Neutrophil (primary cell): ENCODE measurements at regions not wholly inside any gene's neighbourhood (a gene's known extent, or its start where the extent isn't known, plus 50 kb on each side); places are given as distances from the start of the nearest gene placed in this dataset.

Source experiments
- H3K27ac ChIP-seq: fragments of 200-600 bp; sonication (generic); 2 replicates; pipeline ENCODE4 v1.5.1; 2016; ENCODE audit warnings: mild to moderate bottlenecking, moderate library complexity
- H3K27me3 ChIP-seq: fragments of 200-600 bp; sonication (generic); 2 replicates; pipeline ENCODE4 v1.6.0; 2016; ENCODE audit warnings: mild to moderate bottlenecking
- H3K36me3 ChIP-seq: fragments of 200-600 bp; sonication (generic); 2 replicates; pipeline ENCODE4 v1.5.1; 2017
- H3K4me1 ChIP-seq, 2 experiments: fragments of 200-600 bp in 1 of 2; sonication (generic) in 1 of 2; 1 replicate in 1 of 2; 2 replicates in 1 of 2; pipeline versions ENCODE4 v1.5.1 to v1.6.1; 2013 to 2016; ENCODE audit warnings: low read depth in 1 of 2, low read length in 1 of 2, mild to moderate bottlenecking in 1 of 2, moderate library complexity in 1 of 2; ENCODE audit not compliant: control insufficient read depth in 1 of 2, insufficient read depth in 1 of 2
- H3K4me3 ChIP-seq, 2 experiments: fragments of 200-600 bp in 1 of 2; sonication (generic) in 1 of 2; 1 replicate in 1 of 2; 2 replicates in 1 of 2; pipeline ENCODE4 v1.5.1; 2013 to 2016; ENCODE audit warnings: low read depth in 1 of 2, low read length in 1 of 2, mild to moderate bottlenecking in 1 of 2, moderate library complexity in 1 of 2
- H3K9me3 ChIP-seq: fragments of 200-600 bp; sonication (generic); 2 replicates; pipeline ENCODE4 v1.5.1; 2016
- TF ChIP-seq, protein P1 (sequence below): fragments of 200-600 bp; sonication (generic); IDR thresholded peaks from 2 replicates; pipeline ENCODE4 v1.5.1; 2016; ENCODE audit warnings: antibody characterized with exemption

DNA sequence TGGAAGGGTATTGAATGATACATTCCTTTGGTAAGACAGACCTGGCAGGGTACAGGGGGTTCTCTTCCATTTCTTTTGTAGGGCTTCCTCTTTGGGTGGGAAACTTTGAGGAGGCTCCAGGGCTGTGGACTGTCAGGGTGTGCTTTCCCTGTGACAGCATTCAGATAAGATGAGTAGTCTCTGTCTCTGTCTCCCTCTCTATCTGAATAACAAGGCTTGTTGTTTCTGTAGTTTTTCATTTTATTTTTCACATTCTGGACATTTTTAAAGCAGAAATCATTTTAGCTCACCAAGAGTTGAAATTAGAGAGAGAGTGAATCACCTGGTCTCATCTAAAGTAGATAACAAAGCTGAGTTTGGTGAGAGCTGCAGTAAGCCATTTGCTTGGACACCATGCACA lies 100.8 kb upstream of the TPM1 start:
- no peaks in the 10 kb centered on the region for H3K36me3 ChIP-seq
- H3K9me3 ChIP-seq = no peaks in the 10 kb centered on the region
- TF ChIP-seq, protein P1, sequence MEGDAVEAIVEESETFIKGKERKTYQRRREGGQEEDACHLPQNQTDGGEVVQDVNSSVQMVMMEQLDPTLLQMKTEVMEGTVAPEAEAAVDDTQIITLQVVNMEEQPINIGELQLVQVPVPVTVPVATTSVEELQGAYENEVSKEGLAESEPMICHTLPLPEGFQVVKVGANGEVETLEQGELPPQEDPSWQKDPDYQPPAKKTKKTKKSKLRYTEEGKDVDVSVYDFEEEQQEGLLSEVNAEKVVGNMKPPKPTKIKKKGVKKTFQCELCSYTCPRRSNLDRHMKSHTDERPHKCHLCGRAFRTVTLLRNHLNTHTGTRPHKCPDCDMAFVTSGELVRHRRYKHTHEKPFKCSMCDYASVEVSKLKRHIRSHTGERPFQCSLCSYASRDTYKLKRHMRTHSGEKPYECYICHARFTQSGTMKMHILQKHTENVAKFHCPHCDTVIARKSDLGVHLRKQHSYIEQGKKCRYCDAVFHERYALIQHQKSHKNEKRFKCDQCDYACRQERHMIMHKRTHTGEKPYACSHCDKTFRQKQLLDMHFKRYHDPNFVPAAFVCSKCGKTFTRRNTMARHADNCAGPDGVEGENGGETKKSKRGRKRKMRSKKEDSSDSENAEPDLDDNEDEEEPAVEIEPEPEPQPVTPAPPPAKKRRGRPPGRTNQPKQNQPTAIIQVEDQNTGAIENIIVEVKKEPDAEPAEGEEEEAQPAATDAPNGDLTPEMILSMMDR = no peak
- no peak overlapping the region for H3K4me3 ChIP-seq
- peaks cover 17% of the 10 kb centered on the region for H3K27me3 ChIP-seq
- peaks cover 6 to 9% of the 10 kb centered on the region in 2 experiments for H3K4me1 ChIP-seq
- no peak overlapping the region for H3K27ac ChIP-seq

DNA sequence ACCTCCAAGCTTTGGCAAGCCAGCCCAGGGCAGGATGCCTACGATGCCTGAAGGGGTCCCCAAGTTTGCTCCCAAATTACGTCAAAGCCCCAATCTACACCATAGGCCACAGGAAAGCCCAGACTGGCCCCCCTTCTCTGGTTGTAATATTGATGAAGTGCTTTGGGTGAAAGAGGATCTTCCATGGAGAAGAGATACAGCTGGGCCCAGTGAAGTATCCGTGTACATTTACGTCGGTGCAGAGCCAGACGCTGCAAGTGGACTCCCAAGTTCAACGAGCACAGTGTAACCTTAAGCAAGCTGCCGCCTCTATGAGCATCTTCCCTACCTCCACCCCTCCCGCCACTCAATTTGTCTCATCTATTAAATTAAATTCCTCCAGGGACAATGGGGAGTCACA lies 100.1 kb upstream of the TPM1 start:
- Histone ChIP-seq H3K4me1 (peaks cover 6 to 9% of the 10 kb centered on the region in 2 experiments), H3K4me3 (no peak overlapping the region), H3K9me3 (no peaks in the 10 kb centered on the region), H3K27me3 (peaks cover 24% of the 10 kb centered on the region), H3K36me3 (no peaks in the 10 kb centered on the region), H3K27ac (no peak overlapping the region)
- TF ChIP-seq, protein P1 = no peak

DNA sequence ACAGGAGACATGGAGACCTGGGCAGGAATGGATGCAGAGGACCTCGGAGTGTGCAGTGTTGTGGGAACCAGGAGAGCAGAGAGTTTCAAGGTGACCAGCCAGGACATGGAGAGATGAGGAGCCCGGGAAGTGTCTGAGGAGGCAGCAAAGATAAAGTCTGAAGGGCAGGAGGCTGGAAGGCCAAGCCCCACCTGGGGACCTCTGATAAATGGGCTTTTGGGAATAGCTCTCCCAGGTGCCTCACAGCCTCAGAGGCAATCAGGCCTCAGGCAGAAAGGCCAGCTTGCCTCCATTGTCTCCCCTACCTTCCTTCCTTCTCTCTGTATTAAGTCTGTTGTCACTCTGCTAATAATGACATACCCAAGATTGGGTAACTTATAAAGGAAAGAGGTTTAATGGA lies 97.5 kb upstream of the TPM1 start:
- peaks cover 6 to 9% of the 10 kb centered on the region in 2 experiments for H3K4me1 ChIP-seq
- H3K36me3 ChIP-seq = no peaks in the 10 kb centered on the region
- H3K9me3 ChIP-seq = no peaks in the 10 kb centered on the region
- H3K27me3 ChIP-seq = peaks cover 51% of the 10 kb centered on the region
- H3K4me3 ChIP-seq = no peak overlapping the region
- TF ChIP-seq, protein P1 = no peak
- no peak overlapping the region for H3K27ac ChIP-seq

DNA sequence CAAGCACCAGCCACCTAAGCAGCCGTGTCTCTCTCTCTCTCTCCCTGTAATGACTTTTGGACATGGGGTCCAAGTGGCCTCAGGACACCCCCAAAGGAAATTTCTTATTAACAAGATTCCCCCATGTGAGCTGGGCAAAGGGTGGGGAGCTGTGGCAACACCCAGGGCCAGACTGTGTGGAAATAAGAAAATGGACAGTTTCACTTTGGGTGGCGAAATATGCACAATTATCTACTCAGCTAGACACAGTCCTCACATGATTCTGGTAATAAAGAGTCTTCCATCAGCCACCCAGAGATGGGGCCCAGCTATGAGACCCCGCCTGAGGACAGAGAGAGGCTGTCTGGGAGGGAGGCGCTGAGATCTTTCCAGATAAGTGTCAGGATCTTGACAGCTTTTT lies 96.8 kb upstream of the TPM1 start:
- Histone ChIP-seq H3K27ac (no peak overlapping the region), H3K36me3 (no peaks in the 10 kb centered on the region), H3K27me3 (peaks cover 58% of the 10 kb centered on the region), H3K9me3 (no peaks in the 10 kb centered on the region), H3K4me3 (no peak overlapping the region), H3K4me1 (peaks cover 6 to 9% of the 10 kb centered on the region in 2 experiments)
- TF ChIP-seq, protein P1 = no peak

DNA sequence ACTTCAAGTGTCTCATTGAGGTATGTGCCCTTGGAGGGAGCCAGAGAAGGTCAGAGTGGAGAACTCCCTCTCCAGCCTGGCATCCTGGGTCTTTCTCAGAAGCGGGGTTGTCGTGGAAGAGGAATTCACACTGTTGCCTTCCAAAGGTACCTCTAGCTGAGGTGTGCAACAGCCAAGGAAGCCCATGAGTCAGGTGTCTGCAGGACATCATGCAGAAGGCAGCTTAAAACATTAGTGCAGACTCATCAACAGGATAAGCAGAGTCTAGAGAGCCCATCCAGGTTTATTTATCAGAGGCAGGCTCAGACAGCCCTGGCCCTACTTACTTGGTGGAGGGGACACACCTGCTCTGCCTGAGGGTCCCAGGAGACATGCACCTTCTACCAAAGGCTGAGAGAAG lies 95.6 kb upstream of the TPM1 start:
- no peaks in the 10 kb centered on the region for H3K9me3 ChIP-seq
- H3K36me3 ChIP-seq = no peaks in the 10 kb centered on the region
- H3K27ac ChIP-seq = no peak overlapping the region
- TF ChIP-seq, protein P1 = no peak
- peaks cover 66% of the 10 kb centered on the region for H3K27me3 ChIP-seq
- no peak overlapping the region for H3K4me3 ChIP-seq
- peaks cover 6 to 9% of the 10 kb centered on the region in 2 experiments for H3K4me1 ChIP-seq

DNA sequence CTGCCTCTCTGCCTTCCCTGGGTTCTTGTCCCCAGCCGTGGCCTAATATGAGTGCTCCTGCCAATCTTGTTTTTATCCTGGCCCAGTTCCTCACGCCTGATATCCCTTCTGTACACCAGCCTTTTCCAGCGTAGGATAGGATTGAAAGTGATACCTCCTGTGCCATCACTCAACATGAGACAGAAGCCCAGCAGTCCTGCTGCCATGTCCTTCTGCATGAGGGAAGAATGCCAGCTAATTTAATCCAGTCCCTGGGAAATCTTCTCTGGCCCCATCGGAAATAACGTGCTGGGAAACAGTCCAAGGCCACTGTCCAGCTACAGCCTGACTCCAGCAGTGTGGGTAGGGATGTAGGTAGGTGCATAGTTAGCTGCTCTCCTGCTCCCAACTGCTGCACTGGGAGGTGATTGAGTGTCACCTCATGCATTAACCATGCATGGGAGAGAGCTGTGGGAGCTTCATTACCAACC lies 92.0 kb upstream of the TPM1 start:
- H3K27me3 ChIP-seq = peaks cover 88% of the 10 kb centered on the region
- TF ChIP-seq, protein P1 = no peak
- no peaks in the 10 kb centered on the region for H3K36me3 ChIP-seq
- no peak overlapping the region for H3K4me3 ChIP-seq
- no peak overlapping the region for H3K27ac ChIP-seq
- H3K9me3 ChIP-seq = no peaks in the 10 kb centered on the region
- H3K4me1 ChIP-seq = peaks cover 6% of the 10 kb centered on the region in 2 experiments
